ENCODE measurements at regions not wholly inside any gene's neighbourhood (a gene's known extent, or its start where the extent isn't known, plus 50 kb on each side); places are given as distances from the start of the nearest gene placed in this dataset.

GRCh38 chr3:31166249-31166885, 271.9 kb upstream of the GADL1 start:
- no peak for DNase-seq (ENCODE audit: extremely low read depth, insufficient read length)
- Histone ChIP-seq H3K36me3 (ENCODE audit: control insufficient read depth, insufficient read depth, low read length) (no peaks in the 10 kb centered on the region), H3K27me3 (replicated peaks; ENCODE audit: control insufficient read depth, insufficient read depth, low read length) (no peaks in the 10 kb centered on the region), H3K4me3 (replicated peaks; ENCODE audit: low read depth, low read length) (no peak overlapping the region)
- TF ChIP-seq, protein P1, sequence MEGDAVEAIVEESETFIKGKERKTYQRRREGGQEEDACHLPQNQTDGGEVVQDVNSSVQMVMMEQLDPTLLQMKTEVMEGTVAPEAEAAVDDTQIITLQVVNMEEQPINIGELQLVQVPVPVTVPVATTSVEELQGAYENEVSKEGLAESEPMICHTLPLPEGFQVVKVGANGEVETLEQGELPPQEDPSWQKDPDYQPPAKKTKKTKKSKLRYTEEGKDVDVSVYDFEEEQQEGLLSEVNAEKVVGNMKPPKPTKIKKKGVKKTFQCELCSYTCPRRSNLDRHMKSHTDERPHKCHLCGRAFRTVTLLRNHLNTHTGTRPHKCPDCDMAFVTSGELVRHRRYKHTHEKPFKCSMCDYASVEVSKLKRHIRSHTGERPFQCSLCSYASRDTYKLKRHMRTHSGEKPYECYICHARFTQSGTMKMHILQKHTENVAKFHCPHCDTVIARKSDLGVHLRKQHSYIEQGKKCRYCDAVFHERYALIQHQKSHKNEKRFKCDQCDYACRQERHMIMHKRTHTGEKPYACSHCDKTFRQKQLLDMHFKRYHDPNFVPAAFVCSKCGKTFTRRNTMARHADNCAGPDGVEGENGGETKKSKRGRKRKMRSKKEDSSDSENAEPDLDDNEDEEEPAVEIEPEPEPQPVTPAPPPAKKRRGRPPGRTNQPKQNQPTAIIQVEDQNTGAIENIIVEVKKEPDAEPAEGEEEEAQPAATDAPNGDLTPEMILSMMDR (IDR thresholded peaks at IDR 0.05; ENCODE audit: insufficient read depth, low read length, poor library complexity, severe bottlenecking) = no peak

DNA sequence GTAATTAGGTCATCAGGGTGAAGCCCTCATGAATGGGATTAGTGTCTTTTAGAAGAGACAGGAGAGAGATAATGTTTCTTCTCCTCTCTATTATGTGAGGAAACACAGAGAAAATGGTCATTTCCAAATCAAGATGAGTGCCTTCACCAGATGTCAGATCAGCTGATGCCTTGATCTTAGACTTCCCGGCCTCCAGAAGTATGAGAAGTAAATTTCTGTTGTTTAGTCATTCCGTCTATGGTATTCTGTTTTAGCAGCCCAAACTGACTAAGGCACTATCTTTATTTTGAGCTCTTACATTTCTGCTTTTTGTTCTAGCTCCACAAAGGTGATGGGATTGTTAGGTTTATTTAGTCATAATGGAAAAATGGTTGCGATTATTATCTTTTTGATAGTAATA, 273.2 kb upstream of the GADL1 start:
- H3K36me3 ChIP-seq (ENCODE audit: control insufficient read depth, insufficient read depth, low read length) = no peaks in the 10 kb centered on the region
- H3K4me3 ChIP-seq (replicated peaks; ENCODE audit: low read depth, low read length) = no peak overlapping the region
- TF ChIP-seq, protein P1 (IDR thresholded peaks at IDR 0.05; ENCODE audit: insufficient read depth, low read length, poor library complexity, severe bottlenecking) = no peak
- no peak for DNase-seq (ENCODE audit: extremely low read depth, insufficient read length)
- no peaks in the 10 kb centered on the region for H3K27me3 ChIP-seq (replicated peaks; ENCODE audit: control insufficient read depth, insufficient read depth, low read length)

DNA sequence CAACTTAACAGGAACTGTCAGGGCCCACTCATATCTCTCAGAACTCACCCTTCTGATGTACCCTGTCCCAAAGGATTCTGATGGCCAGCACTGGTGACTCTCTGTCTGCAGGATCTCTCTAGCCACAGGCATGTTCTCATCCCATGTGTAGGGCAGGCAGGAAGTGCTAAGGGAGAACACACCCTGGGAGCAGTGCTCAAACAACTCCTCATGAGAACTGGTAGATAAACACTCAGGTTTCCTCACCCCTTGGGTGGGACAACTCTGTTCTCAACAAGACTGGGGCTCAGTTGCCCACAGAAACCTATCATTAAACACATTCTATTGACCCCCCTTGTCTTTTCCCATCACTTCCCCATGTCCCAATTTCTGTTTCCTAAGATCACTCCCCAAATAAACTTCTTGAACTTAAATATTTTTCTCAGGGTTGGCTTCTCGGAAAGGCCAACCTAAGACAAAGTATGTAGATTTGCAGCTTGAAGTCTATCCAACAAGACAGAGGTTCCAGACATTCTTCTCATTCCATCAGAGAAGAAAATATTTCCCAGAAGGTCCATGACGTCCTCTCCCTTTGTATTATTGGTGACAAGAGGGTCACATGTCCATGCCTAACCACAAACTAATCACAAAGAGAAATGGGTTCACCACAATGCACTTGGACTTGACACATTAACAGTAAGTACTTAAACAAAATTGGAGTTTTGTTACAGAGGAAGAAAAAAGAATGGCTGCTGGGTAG, 276.6 kb upstream of the GADL1 start:
- no peak for DNase-seq (ENCODE audit: extremely low read depth, insufficient read length)
- Histone ChIP-seq H3K36me3 (ENCODE audit: control insufficient read depth, insufficient read depth, low read length) (no peaks in the 10 kb centered on the region), H3K4me3 (replicated peaks; ENCODE audit: low read depth, low read length) (no peak overlapping the region), H3K27me3 (replicated peaks; ENCODE audit: control insufficient read depth, insufficient read depth, low read length) (no peaks in the 10 kb centered on the region)
- TF ChIP-seq, protein P1 (IDR thresholded peaks at IDR 0.05; ENCODE audit: insufficient read depth, low read length, poor library complexity, severe bottlenecking) = no peak

GRCh38 chr3:31172336-31172735, 277.9 kb upstream of the GADL1 start:
- Histone ChIP-seq H3K27me3 (replicated peaks; ENCODE audit: control insufficient read depth, insufficient read depth, low read length) (no peaks in the 10 kb centered on the region), H3K36me3 (ENCODE audit: control insufficient read depth, insufficient read depth, low read length) (no peaks in the 10 kb centered on the region), H3K4me3 (replicated peaks; ENCODE audit: low read depth, low read length) (no peak overlapping the region)
- DNase-seq (ENCODE audit: extremely low read depth, insufficient read length) = no peak
- TF ChIP-seq, protein P1 (IDR thresholded peaks at IDR 0.05; ENCODE audit: insufficient read depth, low read length, poor library complexity, severe bottlenecking) = no peak

GRCh38 chr3:31173118-31173718, 278.8 kb upstream of the GADL1 start:
- no peak for DNase-seq (ENCODE audit: extremely low read depth, insufficient read length)
- H3K4me3 ChIP-seq (replicated peaks; ENCODE audit: low read depth, low read length) = no peak overlapping the region
- TF ChIP-seq, protein P1 (IDR thresholded peaks at IDR 0.05; ENCODE audit: insufficient read depth, low read length, poor library complexity, severe bottlenecking) = no peak
- no peaks in the 10 kb centered on the region for H3K27me3 ChIP-seq (replicated peaks; ENCODE audit: control insufficient read depth, insufficient read depth, low read length)
- no peaks in the 10 kb centered on the region for H3K36me3 ChIP-seq (ENCODE audit: control insufficient read depth, insufficient read depth, low read length)
